Endothelial cell of umbilical vein (primary cell): ENCODE measurements at regions not wholly inside any gene's neighbourhood (a gene's known extent, or its start where the extent isn't known, plus 50 kb on each side); places are given as distances from the start of the nearest gene placed in this dataset.
A peak's percentile ranks its signal among the peaks of the same experiment; 100 is the strongest.

ENCODE experiments used
- BruUV-seq: library from RNA; stranded (reverse); fragments of 400-500 nt; replicated peaks from 2 replicates; lab custom pipeline; 2021; lab: Mats Ljungman, UMichigan
- CTCF ChIA-PET: fragments of 300-600, 350-600 bp; sonication (Branson Sonifier 250); formaldehyde crosslinking; loops from one replicate; lab custom pipeline; 2021; ENCODE audit warnings: antibody characterized with exemption, inconsistent platforms; lab: Charles Lee
- POLR2A ChIA-PET: fragments of 300-600, 350-600 bp; sonication (Branson Sonifier 250); formaldehyde crosslinking; loops from one replicate; lab custom pipeline; 2021; ENCODE audit warnings: antibody characterized with exemption, inconsistent platforms; lab: Charles Lee
- DNase-seq: peaks from one replicate; pipeline ENCODE4 v3.0.0-alpha.2; 2011; ENCODE audit warnings: low read depth, low spot score
- FAIRE-seq: peaks from 2 replicates; lab custom pipeline; 2011; peaks lifted over from hg19 to GRCh38; lab: Jason Lieb, UNC
- H2AFZ ChIP-seq: 2 replicates; pipeline ENCODE4 v1.6.0; 2012; ENCODE audit warnings: low read depth, low read length, control low read depth, inconsistent platforms
- H3K27ac ChIP-seq: 2 replicates; pipeline ENCODE4 v1.5.1; 2011; ENCODE audit warnings: low read depth, mild to moderate bottlenecking, control low read depth, low read length, moderate library complexity; ENCODE audit not compliant: insufficient read depth
- H3K27me3 ChIP-seq, 2 experiments: 2 replicates each; pipeline versions ENCODE4 v1.6.0 to v1.6.1; 2011; ENCODE audit warnings: low read length in 2 of 2, mixed read lengths in 1 of 2; ENCODE audit not compliant: control insufficient read depth in 2 of 2, insufficient read depth in 2 of 2
- H3K36me3 ChIP-seq, 2 experiments: 2 replicates in 1 of 2; 3 replicates in 1 of 2; pipeline ENCODE4 v1.5.1; 2011; ENCODE audit warnings: low read length in 2 of 2, mild to moderate bottlenecking in 1 of 2, moderate library complexity in 1 of 2; ENCODE audit not compliant: control insufficient read depth in 2 of 2, insufficient read depth in 2 of 2; ENCODE audit errors: extremely low read depth in 1 of 2
- H3K4me1 ChIP-seq: 3 replicates; pipeline ENCODE4 v1.5.1; 2011; ENCODE audit warnings: mild to moderate bottlenecking, low read length; ENCODE audit not compliant: control insufficient read depth, insufficient read depth; ENCODE audit errors: extremely low read depth
- H3K4me2 ChIP-seq: 2 replicates; pipeline ENCODE4 v1.6.1; 2011; ENCODE audit warnings: low read length, control low read depth, mixed read lengths; ENCODE audit not compliant: insufficient read depth
- H3K4me3 ChIP-seq, 3 experiments: fragments of 200-600 bp in 1 of 3; sonication (generic), shearing (Covaris generic) in 1 of 3; replicated peaks in 1 of 3; 2 replicates each; pipeline ENCODE4 v1.5.1; 2011 to 2016; ENCODE audit warnings: control low read depth in 3 of 3, low read length in 3 of 3, mild to moderate bottlenecking in 2 of 3, inconsistent platforms in 1 of 3, low read depth in 1 of 3, moderate library complexity in 1 of 3; ENCODE audit not compliant: insufficient read depth in 1 of 3
- H3K79me2 ChIP-seq: 2 replicates; pipeline ENCODE4 v1.6.0; 2012; ENCODE audit warnings: low read length, inconsistent platforms; ENCODE audit not compliant: control insufficient read depth, insufficient read depth
- H3K9ac ChIP-seq: replicated peaks from 2 replicates; pipeline ENCODE3; 2011; ENCODE audit warnings: low read length, control low read depth; ENCODE audit not compliant: insufficient read depth; ENCODE audit errors: extremely low read depth
- H3K9me1 ChIP-seq: replicated peaks from 3 replicates; pipeline ENCODE4 v1.6.0; 2011; ENCODE audit warnings: mild to moderate bottlenecking, low read length; ENCODE audit not compliant: control insufficient read depth, insufficient read depth; ENCODE audit errors: extremely low read depth
- H3K9me3 ChIP-seq: replicated peaks from 2 replicates; pipeline ENCODE4 v1.5.1; 2012; ENCODE audit warnings: low read length, inconsistent platforms; ENCODE audit not compliant: control insufficient read depth, insufficient read depth
- H4K20me1 ChIP-seq: replicated peaks from 2 replicates; pipeline ENCODE3; 2011; ENCODE audit warnings: mild to moderate bottlenecking, low read length; ENCODE audit not compliant: control insufficient read depth, insufficient read depth; ENCODE audit errors: extremely low read depth
- EZH2 ChIP-seq: IDR thresholded peaks from 2 replicates; pipeline ENCODE4 v1.6.1; 2012; ENCODE audit warnings: borderline replicate concordance, low read depth, mild to moderate bottlenecking, moderate library complexity, low read length, inconsistent platforms; ENCODE audit not compliant: severe bottlenecking
- FOS ChIP-seq: IDR thresholded peaks from 2 replicates; pipeline ENCODE4 v1.6.1; 2011; ENCODE audit warnings: mild to moderate bottlenecking, low read length, moderate library complexity, borderline replicate concordance; ENCODE audit not compliant: insufficient read depth
- GATA2 ChIP-seq: IDR thresholded peaks from 2 replicates; pipeline ENCODE4 v1.7.0; 2011; ENCODE audit warnings: low read depth, mild to moderate bottlenecking, moderate library complexity, mixed read lengths, low read length; ENCODE audit not compliant: insufficient read length, insufficient read depth
- JUN ChIP-seq: IDR thresholded peaks from 2 replicates; pipeline ENCODE4 v1.6.1; 2011; ENCODE audit warnings: borderline replicate concordance, low read depth; ENCODE audit not compliant: insufficient read length, insufficient read depth
- MAX ChIP-seq: IDR thresholded peaks from 2 replicates; pipeline ENCODE4 v1.6.1; 2011; ENCODE audit not compliant: insufficient read depth, insufficient read length
- MYC ChIP-seq: IDR thresholded peaks from one replicate; pipeline ENCODE4 v1.6.1; 2011; ENCODE audit warnings: mild to moderate bottlenecking, low read depth, low read length
- POLR2A ChIP-seq: IDR thresholded peaks from 2 replicates; pipeline ENCODE4 v1.6.1; 2012; ENCODE audit warnings: low read depth, mild to moderate bottlenecking, control low read depth, low read length
- POLR2AphosphoS5 ChIP-seq: IDR thresholded peaks from 2 replicates; pipeline ENCODE4 v1.6.1; 2012; ENCODE audit warnings: low read depth, mild to moderate bottlenecking, control low read depth, low read length, moderate library complexity; ENCODE audit not compliant: insufficient read depth
- dilution Hi-C: fragments of 300-500 bp; cut with MboI; formaldehyde crosslinking; loops from one replicate; pipeline ENCODE4 v1.15.0; 2019; ENCODE audit warnings: low sequenced_read_pairs; ENCODE audit not compliant: extremely low pct_ligation_motif_present
- intact Hi-C: fragments of 100-400 bp; cut with micrococcal nuclease; formaldehyde crosslinking; loops from one replicate; pipeline ENCODE4 v1.10.0; 2022
- TF ChIP-seq, protein P1 (sequence below), 2 donors: IDR thresholded peaks; 1 replicate in 1 of 2; 2 replicates in 1 of 2; pipeline ENCODE4 v1.5.1; 2011; ENCODE audit warnings: low read length in 2 of 2, mild to moderate bottlenecking in 2 of 2, moderate library complexity in 2 of 2, control low read depth in 1 of 2, inconsistent platforms in 1 of 2, low read depth in 1 of 2; ENCODE audit not compliant: insufficient read depth in 1 of 2; ENCODE audit errors: extremely low read depth in 1 of 2

GRCh38 chr5:13278148-13278547 lies 666.3 kb downstream of the DNAH5 start:
- Histone ChIP-seq H3K4me3 (no peak overlapping the region), H3K27ac (no peak overlapping the region), H3K79me2 (no peaks in the 10 kb centered on the region), H4K20me1 (no peaks in the 10 kb centered on the region), H3K9me1 (no peaks in the 10 kb centered on the region), H3K36me3 (no peaks in the 10 kb centered on the region), H3K4me2 (no peak overlapping the region), H3K4me1 (no peaks in the 10 kb centered on the region), H3K9ac (no peak overlapping the region), H2AFZ (no peak overlapping the region), H3K9me3 (no peaks in the 10 kb centered on the region), H3K27me3 (no peaks in the 10 kb centered on the region)
- DNase-seq = no peak
- intact Hi-C loops = no loop called here
- TF ChIP-seq, protein P1, sequence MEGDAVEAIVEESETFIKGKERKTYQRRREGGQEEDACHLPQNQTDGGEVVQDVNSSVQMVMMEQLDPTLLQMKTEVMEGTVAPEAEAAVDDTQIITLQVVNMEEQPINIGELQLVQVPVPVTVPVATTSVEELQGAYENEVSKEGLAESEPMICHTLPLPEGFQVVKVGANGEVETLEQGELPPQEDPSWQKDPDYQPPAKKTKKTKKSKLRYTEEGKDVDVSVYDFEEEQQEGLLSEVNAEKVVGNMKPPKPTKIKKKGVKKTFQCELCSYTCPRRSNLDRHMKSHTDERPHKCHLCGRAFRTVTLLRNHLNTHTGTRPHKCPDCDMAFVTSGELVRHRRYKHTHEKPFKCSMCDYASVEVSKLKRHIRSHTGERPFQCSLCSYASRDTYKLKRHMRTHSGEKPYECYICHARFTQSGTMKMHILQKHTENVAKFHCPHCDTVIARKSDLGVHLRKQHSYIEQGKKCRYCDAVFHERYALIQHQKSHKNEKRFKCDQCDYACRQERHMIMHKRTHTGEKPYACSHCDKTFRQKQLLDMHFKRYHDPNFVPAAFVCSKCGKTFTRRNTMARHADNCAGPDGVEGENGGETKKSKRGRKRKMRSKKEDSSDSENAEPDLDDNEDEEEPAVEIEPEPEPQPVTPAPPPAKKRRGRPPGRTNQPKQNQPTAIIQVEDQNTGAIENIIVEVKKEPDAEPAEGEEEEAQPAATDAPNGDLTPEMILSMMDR (IDR thresholded peaks at IDR 0.05; ENCODE audit: extremely low read depth in 1 of 2, insufficient read depth in 1 of 2, low read depth in 1 of 2, low read length in 2 of 2) = peak; percentile 10 to 31
- TF ChIP-seq GATA2 = no peak
- no TSS peak for BruUV-seq
- FAIRE-seq = no peak
- dilution Hi-C loops = no loop called here
- POLR2A ChIA-PET = no interaction called here
- CTCF ChIA-PET = interaction anchor here (1.2 to 1.3 kb wide), 2 partner anchors 10 to 26 kb away, joined by 3 to 5 read pairs; no protein-coding TSS in a partner anchor

GRCh38 chr5:13276156-13276555 lies 668.3 kb downstream of the DNAH5 start:
- TF ChIP-seq POLR2AphosphoS5 = no peak
- no peak for TF ChIP-seq POLR2A
- no peak for TF ChIP-seq GATA2
- TF ChIP-seq MAX = no peak
- TF ChIP-seq MYC = no peak
- TF ChIP-seq, protein P1 (IDR thresholded peaks at IDR 0.05; ENCODE audit: extremely low read depth in 1 of 2, insufficient read depth in 1 of 2, low read depth in 1 of 2, low read length in 2 of 2) = no peak
- TF ChIP-seq EZH2 = no peak
- no peak for TF ChIP-seq JUN
- no peak for TF ChIP-seq FOS
- Histone ChIP-seq H3K4me1 (no peaks in the 10 kb centered on the region), H3K9ac (no peak overlapping the region), H3K36me3 (no peaks in the 10 kb centered on the region), H4K20me1 (no peaks in the 10 kb centered on the region), H3K4me3 (no peak overlapping the region), H3K79me2 (no peaks in the 10 kb centered on the region), H3K27me3 (no peaks in the 10 kb centered on the region), H3K9me1 (no peaks in the 10 kb centered on the region), H3K9me3 (no peaks in the 10 kb centered on the region), H2AFZ (no peak overlapping the region), H3K4me2 (no peak overlapping the region), H3K27ac (no peak overlapping the region)
- DNase-seq (no peak), FAIRE-seq (no peak)
- intact Hi-C loops (no loop called here), dilution Hi-C loops (no loop called here)
- ChIA-PET POLR2A (no interaction called here), CTCF (no interaction called here)
- BruUV-seq = no TSS peak
